ENCODE measurements at regions not wholly inside any gene's neighbourhood (a gene's known extent, or its start where the extent isn't known, plus 50 kb on each side); places are given as distances from the start of the nearest gene placed in this dataset.
A peak's percentile ranks its signal among the peaks of the same experiment; 100 is the strongest.

- peak overlapping the region in 1 of 2 donors; percentile 22 for H3K27ac ChIP-seq
- H3K36me3 ChIP-seq, result no peaks in the 10 kb centered on the region
- no peaks in the 10 kb centered on the region for H3K9me3 ChIP-seq
- DNase-seq (ENCODE audit: low spot score in 2 of 2), result no peak
- H3K4me3 ChIP-seq, result no peak overlapping the region
- intact Hi-C loops (cut with DNase I; ENCODE audit: low total_unique reads), result loop anchor here (5.0 kb wide), 1 partner anchor 127 kb away; no protein-coding TSS in a partner anchor
- no peak for TF ChIP-seq POLR2A (IDR thresholded peaks at IDR 0.05)
- no peak for TF ChIP-seq CTCF (IDR thresholded peaks at IDR 0.05)
- TF ChIP-seq POLR2AphosphoS5 (IDR thresholded peaks at IDR 0.05), result no peak
- H3K4me1 ChIP-seq, result no peaks in the 10 kb centered on the region
- no peaks in the 10 kb centered on the region for H3K27me3 ChIP-seq
Measured at GRCh38 chr6:56714982-56715456, 72.3 kb upstream of the DST start.

- Histone ChIP-seq H3K9me3 (no peaks in the 10 kb centered on the region), H3K4me3 (no peak overlapping the region), H3K4me1 (no peaks in the 10 kb centered on the region), H3K27me3 (no peaks in the 10 kb centered on the region), H3K27ac (peak overlapping the region; percentile 30 to 49), H3K36me3 (no peaks in the 10 kb centered on the region)
- DNase-seq (ENCODE audit: low spot score in 2 of 2), result no peak
- no peak for TF ChIP-seq POLR2AphosphoS5 (IDR thresholded peaks at IDR 0.05)
- TF ChIP-seq CTCF (IDR thresholded peaks at IDR 0.05), result no peak
- no peak for TF ChIP-seq POLR2A (IDR thresholded peaks at IDR 0.05)
- intact Hi-C loops (cut with DNase I; ENCODE audit: low total_unique reads), result loop anchor here (5.0 kb wide), 1 partner anchor 128 kb away; no protein-coding TSS in a partner anchor
Measured at GRCh38 chr6:56714273-56714672, 71.6 kb upstream of the DST start.

- no peak overlapping the region for H3K4me3 ChIP-seq
- no peaks in the 10 kb centered on the region for H3K36me3 ChIP-seq
- TF ChIP-seq POLR2AphosphoS5 (IDR thresholded peaks at IDR 0.05) (no peak), POLR2A (IDR thresholded peaks at IDR 0.05) (no peak), CTCF (IDR thresholded peaks at IDR 0.05) (no peak)
- H3K27me3 ChIP-seq, result no peaks in the 10 kb centered on the region
- DNase-seq (ENCODE audit: low spot score in 2 of 2), result no peak
- H3K4me1 ChIP-seq, result no peaks in the 10 kb centered on the region
- no peaks in the 10 kb centered on the region for H3K9me3 ChIP-seq
- H3K27ac ChIP-seq, result no peak overlapping the region
- intact Hi-C loops (cut with DNase I; ENCODE audit: low total_unique reads), result loop anchor here (5.0 kb wide), 1 partner anchor 129 kb away; no protein-coding TSS in a partner anchor
Measured at GRCh38 chr6:56713254-56713672, 70.6 kb upstream of the DST start.

GRCh38 chr6:56710967-56711366, 68.3 kb upstream of the DST start:
- Histone ChIP-seq H3K9me3 (no peaks in the 10 kb centered on the region), H3K27me3 (no peaks in the 10 kb centered on the region), H3K4me1 (no peaks in the 10 kb centered on the region), H3K4me3 (no peak overlapping the region), H3K27ac (no peak overlapping the region), H3K36me3 (no peaks in the 10 kb centered on the region)
- intact Hi-C loops (cut with DNase I; ENCODE audit: low total_unique reads), result loop anchor here (5.0 kb wide), 1 partner anchor 131 kb away; no protein-coding TSS in a partner anchor
- no peak for DNase-seq (ENCODE audit: low spot score in 2 of 2)
- TF ChIP-seq POLR2A (IDR thresholded peaks at IDR 0.05) (no peak), CTCF (IDR thresholded peaks at IDR 0.05) (no peak), POLR2AphosphoS5 (IDR thresholded peaks at IDR 0.05) (no peak)

GRCh38 chr6:56709650-56710049, 67.0 kb upstream of the DST start:
- H3K4me3 ChIP-seq, result no peak overlapping the region
- no peaks in the 10 kb centered on the region for H3K27me3 ChIP-seq
- H3K36me3 ChIP-seq, result no peaks in the 10 kb centered on the region
- intact Hi-C loops (cut with DNase I; ENCODE audit: low total_unique reads), result loop anchor here (5.0 kb wide), 1 partner anchor 133 kb away; no protein-coding TSS in a partner anchor
- no peak for TF ChIP-seq POLR2A (IDR thresholded peaks at IDR 0.05)
- no peak for TF ChIP-seq POLR2AphosphoS5 (IDR thresholded peaks at IDR 0.05)
- TF ChIP-seq CTCF (IDR thresholded peaks at IDR 0.05), result no peak
- no peak overlapping the region for H3K27ac ChIP-seq
- no peaks in the 10 kb centered on the region for H3K4me1 ChIP-seq
- no peak for DNase-seq (ENCODE audit: low spot score in 2 of 2)
- H3K9me3 ChIP-seq, result no peaks in the 10 kb centered on the region
